Esophagus muscularis mucosa (tissue), 3 donors: ENCODE measurements at regions not wholly inside any gene's neighbourhood (a gene's known extent, or its start where the extent isn't known, plus 50 kb on each side); places are given as distances from the start of the nearest gene placed in this dataset.

Source experiments
- CTCF ChIP-seq, 3 experiments: fragments of 200-600 bp in 2 of 3; fragments of 450-650 bp in 1 of 3; sonication (generic) in 2 of 3; IDR thresholded peaks; one replicate each; pipeline ENCODE4 v1.5.1; 2017 to 2019; ENCODE audit warnings: antibody characterized with exemption in 3 of 3, mild to moderate bottlenecking in 2 of 3, moderate library complexity in 1 of 3
- POLR2A ChIP-seq: fragments of 450-650 bp; IDR thresholded peaks from one replicate; pipeline ENCODE4 v1.6.1; 2017; ENCODE audit warnings: antibody characterized with exemption, moderate library complexity, mild to moderate bottlenecking, low read depth

- TF ChIP-seq CTCF (IDR thresholded peaks at IDR 0.05) (no peak), POLR2A (no peak)
Measured at GRCh38 chr7:156163747-156164146, 351.5 kb upstream of the SHH start.
